Esophagus squamous epithelium (tissue), 5 donors: ENCODE measurements at regions not wholly inside any gene's neighbourhood (a gene's known extent, or its start where the extent isn't known, plus 50 kb on each side); places are given as distances from the start of the nearest gene placed in this dataset.

Source experiments
- DNase-seq: peaks from one replicate; lab custom pipeline; 2025; lab: John Stamatoyannopoulos, UW
- H3K27ac ChIP-seq, 4 donors: fragments of 200-600 bp; sonication (generic); one replicate each; pipeline ENCODE4 v1.5.1; 2016 to 2019; ENCODE audit warnings: mild to moderate bottlenecking in 1 of 4
- H3K27me3 ChIP-seq, 4 donors: fragments of 200-600 bp; sonication (generic); 1 replicate in 3 of 4; 2 replicates in 1 of 4; pipeline versions ENCODE4 v1.5.1 to v1.6.0; 2017 to 2021; ENCODE audit warnings: antibody characterized with exemption in 1 of 4
- H3K36me3 ChIP-seq, 3 donors: fragments of 200-600 bp; sonication (generic); one replicate each; pipeline ENCODE4 v1.5.1; 2016 to 2019
- H3K4me1 ChIP-seq, 3 donors: fragments of 200-600 bp; sonication (generic); one replicate each; pipeline ENCODE4 v1.5.1; 2017 to 2019
- H3K4me3 ChIP-seq, 4 donors: fragments of 200-600 bp; sonication (generic); 1 replicate in 3 of 4; 2 replicates in 1 of 4; pipeline ENCODE4 v1.5.1; 2016 to 2019; ENCODE audit warnings: mild to moderate bottlenecking in 2 of 4, moderate library complexity in 1 of 4
- H3K9me3 ChIP-seq, 3 donors: fragments of 200-600 bp; sonication (generic); one replicate each; pipeline ENCODE4 v1.5.1; 2016 to 2019
- CTCF ChIP-seq, 6 experiments: fragments of 450-650 bp in 4 of 6; fragments of 200-600 bp in 2 of 6; sonication (generic) in 2 of 6; IDR thresholded peaks; one replicate each; pipeline ENCODE4 v1.5.1; 2016 to 2019; ENCODE audit warnings: antibody characterized with exemption in 6 of 6, mild to moderate bottlenecking in 4 of 6, moderate library complexity in 4 of 6
- POLR2A ChIP-seq, 4 donors: fragments of 450-650 bp; IDR thresholded peaks; one replicate each; pipeline ENCODE4 v1.6.1; 2017; ENCODE audit warnings: antibody characterized with exemption in 4 of 4, mild to moderate bottlenecking in 4 of 4, moderate library complexity in 3 of 4
- WGBS, 2 donors: methylation state at CpG; one replicate each; pipeline ENCODE4 v1.1.5; 2018; 5-methylcytosine and 5-hydroxymethylcytosine counted together
- intact Hi-C: fragments of 100-400 bp; cut with DNase I; formaldehyde crosslinking; loops from one replicate; pipeline ENCODE4 v1.15.0; 2022
- donor health status: DM: yes; HTN: yes; CAD: no.

DNA sequence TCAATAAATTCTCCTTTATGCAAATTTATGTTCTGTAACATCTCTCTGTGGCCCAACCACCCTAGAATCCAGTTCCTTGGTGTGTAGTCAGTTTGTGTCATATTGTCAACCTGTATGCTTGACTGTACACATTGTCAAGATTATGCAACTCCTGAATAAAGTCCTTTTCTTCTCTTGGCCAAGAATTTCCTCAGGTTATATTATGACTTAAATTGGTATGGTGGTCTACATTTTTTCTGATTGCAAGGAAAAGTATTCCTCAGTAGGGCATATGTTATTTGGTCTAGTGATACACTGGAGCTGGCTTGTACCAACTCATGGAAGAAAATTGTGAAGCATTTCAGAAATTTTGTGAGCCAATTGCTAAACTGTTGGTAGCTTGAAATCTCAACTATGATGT is 482.8 kb upstream of the CHORDC1 start:
- no peak for TF ChIP-seq CTCF (IDR thresholded peaks at IDR 0.05)
- TF ChIP-seq POLR2A (IDR thresholded peaks at IDR 0.05), result no peak
- Histone ChIP-seq H3K36me3 (no peaks in the 10 kb centered on the region), H3K4me1 (no peaks in the 10 kb centered on the region), H3K9me3 (no peaks in the 10 kb centered on the region), H3K27ac (no peak overlapping the region), H3K27me3 (no peaks in the 10 kb centered on the region), H3K4me3 (no peak overlapping the region)
- no peak for DNase-seq
- intact Hi-C loops, result no loop called here

- WGBS, 2 donors, result 70 to 87% methylated on average over 5 of the region's 5 CpGs
- Histone ChIP-seq H3K27me3 (no peaks in the 10 kb centered on the region), H3K9me3 (no peaks in the 10 kb centered on the region), H3K36me3 (no peaks in the 10 kb centered on the region), H3K4me3 (no peak overlapping the region), H3K27ac (no peak overlapping the region), H3K4me1 (no peaks in the 10 kb centered on the region)
- no peak for DNase-seq
- intact Hi-C loops, result no loop called here
- TF ChIP-seq CTCF (IDR thresholded peaks at IDR 0.05) (no peak), POLR2A (IDR thresholded peaks at IDR 0.05) (no peak)
Observed at GRCh38 chr11:90704510-90704909, 481.7 kb upstream of the CHORDC1 start.

DNA sequence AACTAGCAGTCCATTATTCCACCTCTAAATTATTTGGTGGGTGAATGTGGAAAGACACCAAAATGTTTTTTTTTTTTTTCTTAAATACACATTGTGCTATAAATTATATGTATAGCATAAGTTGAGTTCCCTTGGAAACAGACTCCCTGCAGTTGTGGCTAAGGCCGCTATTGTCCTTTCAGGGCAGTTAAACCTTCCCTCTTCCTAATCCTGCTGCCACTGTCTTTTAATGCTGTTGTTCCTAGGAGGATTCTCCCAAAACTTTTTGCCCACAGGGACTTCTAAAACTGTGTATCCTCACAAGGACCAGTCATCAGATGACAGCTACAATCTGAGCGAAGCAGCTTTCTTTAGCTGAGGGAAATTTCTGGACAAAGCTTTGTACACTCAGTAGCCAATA is 478.9 kb upstream of the CHORDC1 start:
- H3K27ac ChIP-seq, result no peak overlapping the region
- H3K4me3 ChIP-seq, result no peak overlapping the region
- DNase-seq, result no peak
- no peaks in the 10 kb centered on the region for H3K9me3 ChIP-seq
- no peaks in the 10 kb centered on the region for H3K4me1 ChIP-seq
- 81 to 96% methylated on average over 2 of the region's 2 CpGs for WGBS, 2 donors
- TF ChIP-seq POLR2A (IDR thresholded peaks at IDR 0.05), result no peak
- no peak for TF ChIP-seq CTCF (IDR thresholded peaks at IDR 0.05)
- no peaks in the 10 kb centered on the region for H3K27me3 ChIP-seq
- no peaks in the 10 kb centered on the region for H3K36me3 ChIP-seq
- intact Hi-C loops, result no loop called here

DNA sequence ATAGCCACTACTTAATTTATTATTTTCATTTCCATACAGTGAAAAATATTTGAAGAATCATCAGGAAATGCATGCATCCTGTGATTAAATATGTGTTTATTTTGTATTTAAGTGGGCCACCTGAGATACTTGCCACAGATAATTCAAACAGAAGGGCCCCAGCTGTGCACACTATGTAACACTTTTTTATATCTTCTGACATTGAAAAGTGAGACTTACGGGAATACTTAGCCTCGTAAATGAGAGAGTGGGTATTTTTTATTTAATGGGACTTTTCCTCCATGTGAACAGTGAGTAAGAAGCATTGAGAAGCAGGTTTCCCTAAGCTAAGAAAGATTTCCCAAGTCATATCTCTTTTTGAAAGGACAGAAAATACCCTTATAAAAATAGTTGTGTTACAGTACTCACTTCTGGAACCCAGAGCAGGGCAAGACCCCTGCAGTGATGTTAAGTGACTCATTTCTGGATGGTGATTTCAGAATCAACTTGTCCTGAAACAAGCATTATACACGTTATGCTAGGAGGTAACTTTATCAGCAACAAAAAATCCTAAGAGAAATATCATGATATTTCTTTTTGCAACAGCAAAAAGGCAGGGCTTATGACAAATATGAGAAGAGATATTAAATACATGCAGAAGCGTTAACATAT is 478.1 kb upstream of the CHORDC1 start:
- H3K4me3 ChIP-seq, result no peak overlapping the region
- H3K27me3 ChIP-seq, result no peaks in the 10 kb centered on the region
- DNase-seq, result no peak
- 17 to 27% methylated on average over 4 of the region's 4 CpGs for WGBS, 2 donors
- no peaks in the 10 kb centered on the region for H3K9me3 ChIP-seq
- no peaks in the 10 kb centered on the region for H3K4me1 ChIP-seq
- TF ChIP-seq CTCF (IDR thresholded peaks at IDR 0.05) (no peak), POLR2A (IDR thresholded peaks at IDR 0.05) (no peak)
- intact Hi-C loops, result no loop called here
- no peaks in the 10 kb centered on the region for H3K36me3 ChIP-seq
- no peak overlapping the region for H3K27ac ChIP-seq

- no peak overlapping the region for H3K4me3 ChIP-seq
- intact Hi-C loops, result no loop called here
- no peak overlapping the region for H3K27ac ChIP-seq
- H3K9me3 ChIP-seq, result no peaks in the 10 kb centered on the region
- no peak for DNase-seq
- WGBS, 2 donors, result 40 to 45% methylated on average over 2 of the region's 2 CpGs
- H3K4me1 ChIP-seq, result no peaks in the 10 kb centered on the region
- no peaks in the 10 kb centered on the region for H3K27me3 ChIP-seq
- H3K36me3 ChIP-seq, result no peaks in the 10 kb centered on the region
- TF ChIP-seq POLR2A (IDR thresholded peaks at IDR 0.05) (no peak), CTCF (IDR thresholded peaks at IDR 0.05) (no peak)
Observed at GRCh38 chr11:90699791-90700400, 477.0 kb upstream of the CHORDC1 start.
